ENCODE measurements at regions not wholly inside any gene's neighbourhood (a gene's known extent, or its start where the extent isn't known, plus 50 kb on each side); places are given as distances from the start of the nearest gene placed in this dataset.

DNA sequence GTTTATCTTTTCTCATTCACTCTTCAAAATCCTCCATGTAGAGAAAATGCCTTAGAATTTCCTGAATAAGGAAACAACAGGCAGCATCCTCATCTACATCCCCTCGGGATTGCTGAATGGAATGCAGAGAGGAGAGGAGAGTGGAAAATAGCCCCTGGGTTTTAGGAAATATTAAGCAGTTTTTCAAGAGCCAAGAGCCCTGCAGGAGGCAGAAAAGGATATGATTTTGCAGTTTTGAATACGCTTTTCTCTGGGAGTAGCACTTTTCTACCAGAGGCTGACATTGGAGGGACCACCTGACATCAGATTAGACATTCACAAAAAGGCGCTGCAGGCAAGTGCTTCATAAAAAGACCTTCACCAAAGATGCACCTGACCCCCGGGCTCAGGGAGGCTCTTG is 362.2 kb upstream of the SFSWAP start:
- Histone ChIP-seq H3K4me3 (ENCODE audit: extremely low read depth in 1 of 4, insufficient read depth in 2 of 4, low read depth in 3 of 4, low read length in 4 of 4) (no peak overlapping the region), H3K56ac (replicated peaks; ENCODE audit: insufficient read length, low read depth, low read length) (no peak overlapping the region), H3K14ac (ENCODE audit: insufficient read length) (no peak overlapping the region), H3K4me2 (ENCODE audit: insufficient read depth in 1 of 2, low read depth in 2 of 2, low read length in 2 of 2) (peak overlapping the region; percentile 2 to 21; a peak in 1 of 4 replicates), H3K27ac (ENCODE audit: low read depth, low read length) (no peak overlapping the region), H2BK20ac (ENCODE audit: low read length) (no peak overlapping the region), H3K79me2 (ENCODE audit: control insufficient read depth in 1 of 2, insufficient read depth in 2 of 2, low read length in 2 of 2) (no peaks in the 10 kb centered on the region), H3K9me3 (ENCODE audit: insufficient read depth in 2 of 2, low read depth in 1 of 2, low read length in 1 of 2) (no peaks in the 10 kb centered on the region; a peak in 1 of 4 replicates), H2BK12ac (ENCODE audit: low read depth, low read length) (peak overlapping the region; percentile 72; the same call in 1 of the 2 replicates), H4K8ac (ENCODE audit: extremely low read depth, insufficient read depth, low read length) (no peak overlapping the region), H3K79me1 (ENCODE audit: low read depth, low read length) (no peaks in the 10 kb centered on the region), H3K36me3 (ENCODE audit: control insufficient read depth in 2 of 4, insufficient read depth in 4 of 4, low read length in 3 of 4) (no peaks in the 10 kb centered on the region), H4K20me1 (replicated peaks in 1 of 2; ENCODE audit: control insufficient read depth in 1 of 2, insufficient read depth in 2 of 2, low read length in 2 of 2) (peaks cover 0 to 5% of the 10 kb centered on the region in 2 experiments), H2BK15ac (ENCODE audit: low read length) (no peak overlapping the region), H3K4ac (replicated peaks; ENCODE audit: insufficient read length, low read depth, low read length) (no peak overlapping the region), H3K9ac (replicated peaks in 1 of 4; ENCODE audit: extremely low read depth in 1 of 4, low read depth in 3 of 4, low read length in 3 of 4) (no peak overlapping the region), H4K5ac (ENCODE audit: insufficient read length, low read depth, low read length) (no peak overlapping the region), H2AFZ (ENCODE audit: low read length) (peak overlapping the region; percentile 38; the same call in 1 of the 2 replicates), H3K27me3 (replicated peaks in 1 of 4; ENCODE audit: control insufficient read depth in 3 of 4, extremely low read depth in 1 of 4, insufficient read depth in 3 of 4, low read length in 3 of 4) (no peaks in the 10 kb centered on the region; a peak in 1 of 7 replicates), H2BK120ac (replicated peaks; ENCODE audit: low read depth, low read length) (no peak overlapping the region), H3K18ac (ENCODE audit: extremely low read depth, low read length) (no peak overlapping the region), H2BK5ac (ENCODE audit: low read depth, low read length) (no peak overlapping the region), H3K23ac (ENCODE audit: insufficient read length) (no peak overlapping the region), H2AK5ac (ENCODE audit: low read depth, low read length) (no peak overlapping the region), H4K91ac (replicated peaks; ENCODE audit: insufficient read length, low read length) (no peak overlapping the region), H3K4me1 (replicated peaks in 1 of 4; ENCODE audit: control insufficient read depth in 3 of 4, insufficient read depth in 4 of 4, low read length in 3 of 4) (peaks cover 2 to 18% (median 14%) of the 10 kb centered on the region in 4 experiments; a peak in 6 of 7 replicates), H3K23me2 (ENCODE audit: low read depth, low read length) (peaks cover 6% of the 10 kb centered on the region; the same call in 1 of the 2 replicates)
- FAIRE-seq = no peak
- no peak for DNase-seq (ENCODE audit: low read depth in 1 of 2, low spot score in 2 of 2)
- POLR2A ChIA-PET (ENCODE audit: partially characterized antibody) = no interaction called here
- WGBS, 2 experiments (ENCODE audit: extremely low coverage in 1 of 2, insufficient coverage in 1 of 2, insufficient read length in 1 of 2, insufficient replicate concordance in 2 of 2, low coverage in 1 of 2, low lambda C conversion rate in 2 of 2, missing lambda C conversion rate in 1 of 2) = 78% methylated on average over 4 of the region's 4 CpGs; no CpG with 5 or more reads in 1 of the 2 experiments
- CTCF ChIA-PET (ENCODE audit: partially characterized antibody) = no interaction called here
- TF ChIP-seq FOSL1 (IDR thresholded peaks at IDR 0.05; ENCODE audit: insufficient read depth, low read depth, low read length) (no peak), RXRA (IDR thresholded peaks at IDR 0.05; ENCODE audit: insufficient read depth, low read depth, low read length) (no peak)

All from H1 (cell line).